ENCODE measurements at regions not wholly inside any gene's neighbourhood (a gene's known extent, or its start where the extent isn't known, plus 50 kb on each side); places are given as distances from the start of the nearest gene placed in this dataset.
"Not testable (repeated sequence)": the region's sequence is repeated elsewhere in the genome, so short reads cannot be mapped to it uniquely, and the experiment has no call there.

DNA sequence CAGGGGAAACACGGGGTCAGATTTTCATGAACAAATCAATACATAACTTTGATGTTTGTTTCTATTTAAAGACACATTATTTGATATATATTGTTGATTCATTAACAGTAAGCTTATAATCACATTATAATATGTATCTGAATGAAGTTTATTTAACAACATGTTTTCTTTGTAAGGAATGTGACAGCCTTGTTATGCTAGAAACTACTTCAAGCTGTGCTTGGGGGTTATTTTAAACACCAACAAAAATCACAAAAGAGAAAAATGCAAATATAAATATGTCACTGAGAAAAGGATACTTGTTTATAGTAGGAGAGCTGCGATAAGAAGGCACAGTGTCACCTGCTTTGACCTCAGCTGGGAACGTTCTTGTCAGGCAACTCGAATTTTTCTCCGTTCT lies 354.6 kb upstream of the AGA start:
- no peak for DNase-seq (ENCODE audit: low read depth in 1 of 2, low spot score in 1 of 2)

DNA sequence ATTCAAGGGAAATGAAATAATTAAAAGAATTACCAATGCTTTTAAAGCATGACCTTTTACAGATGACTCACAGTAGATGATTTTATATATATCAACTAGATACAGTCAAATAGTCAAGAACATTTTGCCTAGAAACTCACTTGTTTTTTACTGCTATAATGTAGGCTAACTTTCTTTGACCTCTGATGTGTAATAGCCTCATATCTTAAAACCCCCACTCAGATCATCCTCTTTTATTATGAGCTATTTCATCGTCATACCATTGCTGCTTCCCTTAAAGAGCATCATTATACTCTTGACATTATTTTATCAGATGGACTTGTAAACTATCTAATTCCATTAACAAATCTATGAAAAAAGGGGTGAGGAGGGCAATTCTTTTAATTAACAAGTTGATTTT lies 355.9 kb upstream of the AGA start:
- no peak for DNase-seq (ENCODE audit: low read depth in 1 of 2, low spot score in 1 of 2)

- no peak for DNase-seq (ENCODE audit: low read depth in 1 of 2, low spot score in 1 of 2)
Observed at GRCh38 chr4:177802162-177802561, 359.9 kb upstream of the AGA start.

GRCh38 chr4:177802661-177803060 lies 360.4 kb upstream of the AGA start:
- DNase-seq (ENCODE audit: low read depth in 1 of 2, low spot score in 1 of 2): no peak

DNA sequence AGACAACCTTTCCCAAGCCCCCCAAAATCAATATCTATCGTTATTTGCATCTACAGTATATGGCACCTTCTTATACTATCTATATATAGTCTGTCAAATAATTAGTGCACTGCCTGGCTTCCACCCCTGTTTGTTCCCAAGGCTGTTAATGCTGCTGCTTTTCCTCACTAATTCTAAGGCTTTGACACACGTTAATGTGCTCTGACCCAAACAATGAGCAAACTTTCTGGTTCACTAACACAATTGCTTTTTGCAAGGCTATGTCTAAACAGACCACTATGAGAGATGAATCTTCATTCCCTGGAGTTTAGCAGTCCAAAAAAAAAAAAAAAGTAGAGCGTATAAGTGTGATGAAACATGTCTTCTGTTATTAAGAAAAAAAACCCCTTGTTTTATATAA lies 360.9 kb upstream of the AGA start:
- DNase-seq (ENCODE audit: low read depth in 1 of 2, low spot score in 1 of 2): no peak

- DNase-seq (ENCODE audit: low read depth in 1 of 2, low spot score in 1 of 2): no peak
Observed at GRCh38 chr4:177809791-177810190, 367.6 kb upstream of the AGA start.

- no peak for DNase-seq (ENCODE audit: low read depth in 1 of 2, low spot score in 1 of 2)
Observed at GRCh38 chr4:177810220-177810619, 368.0 kb upstream of the AGA start.

DNA sequence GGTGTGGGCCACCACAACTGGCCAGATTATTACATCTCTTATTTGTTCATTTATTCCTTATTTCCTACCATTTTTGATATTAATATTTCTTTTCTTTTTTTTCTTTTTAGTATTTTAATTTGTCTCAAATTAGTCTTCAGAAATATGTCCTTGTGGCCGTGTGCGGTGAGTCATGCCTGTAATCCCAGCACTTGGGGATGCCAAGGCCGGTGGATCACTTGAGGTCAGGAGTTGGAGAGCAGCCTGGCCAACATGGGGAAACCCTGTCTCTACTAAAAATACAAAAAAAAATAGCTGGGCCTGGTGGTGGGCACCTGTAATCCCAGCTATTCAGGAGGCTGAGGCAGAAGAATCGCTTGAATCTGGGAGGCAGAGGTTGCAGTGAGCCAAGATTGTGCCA lies 376.2 kb upstream of the AGA start:
- DNase-seq (ENCODE audit: low read depth in 1 of 2, low spot score in 1 of 2): not testable (repeated sequence)

DNA sequence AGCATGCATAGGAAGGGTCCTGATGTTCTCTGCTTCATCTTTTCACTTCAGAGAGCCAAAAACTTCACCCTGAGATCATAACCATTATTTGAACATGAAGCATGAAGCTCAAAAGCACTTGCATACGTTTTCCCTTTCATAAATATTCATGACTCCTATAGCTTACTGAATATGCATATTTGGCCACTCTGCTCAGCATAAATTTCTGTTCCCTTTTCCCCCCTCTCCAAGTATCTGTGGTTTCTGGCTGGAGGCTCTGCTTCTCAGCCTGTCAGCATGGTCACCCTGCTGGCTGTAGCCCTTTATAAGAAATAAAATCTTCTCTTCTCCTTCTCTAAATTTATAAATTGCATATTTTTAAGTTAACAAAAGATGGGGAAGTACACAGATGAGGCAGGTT lies 384.7 kb upstream of the AGA start:
- DNase-seq (ENCODE audit: low read depth in 1 of 2, low spot score in 1 of 2): no peak

GRCh38 chr4:177841258-177841657 lies 399.0 kb upstream of the AGA start:
- DNase-seq (ENCODE audit: low read depth in 1 of 2, low spot score in 1 of 2): no peak

- no peak for DNase-seq (ENCODE audit: low read depth in 1 of 2, low spot score in 1 of 2)
Observed at GRCh38 chr4:177853229-177853628, 411.0 kb upstream of the AGA start.

DNA sequence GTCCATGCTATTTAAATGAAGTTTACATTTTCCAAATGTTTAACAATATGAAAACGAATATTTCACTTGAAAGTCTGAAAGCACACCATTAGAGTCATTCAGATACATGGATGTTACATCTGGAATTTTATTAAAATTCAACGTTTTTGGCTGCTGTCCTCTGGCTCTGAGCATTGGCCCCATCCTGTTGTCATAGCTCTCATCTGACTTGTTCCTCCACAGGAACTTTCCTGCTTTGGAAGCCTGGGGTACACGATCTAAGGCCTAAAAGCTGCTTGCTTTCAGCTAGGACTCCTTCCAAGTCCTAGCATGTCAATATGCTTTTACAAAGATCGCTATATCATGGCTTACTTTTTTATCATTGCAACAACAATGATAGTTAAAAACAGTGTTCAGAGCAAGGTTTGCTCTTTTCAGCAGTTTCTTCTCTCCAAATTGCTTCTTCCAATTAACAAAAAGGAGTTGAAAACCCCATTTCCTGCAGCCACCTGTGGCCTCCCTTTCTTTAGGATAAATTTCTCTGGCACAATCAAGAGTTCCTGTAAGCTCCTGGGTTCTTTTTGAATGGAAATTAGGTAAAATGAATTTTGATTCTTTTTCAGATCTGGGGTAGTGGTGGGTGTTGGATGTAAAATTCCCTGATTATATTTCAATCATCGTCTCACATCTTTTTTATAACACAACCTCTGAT lies 413.4 kb upstream of the AGA start:
- DNase-seq (ENCODE audit: low read depth in 1 of 2, low spot score in 1 of 2): no peak

- no peak for DNase-seq (ENCODE audit: low read depth in 1 of 2, low spot score in 1 of 2)
Observed at GRCh38 chr4:177860171-177860570, 417.9 kb upstream of the AGA start.

GRCh38 chr4:177861551-177862094 lies 419.4 kb upstream of the AGA start:
- no peak for DNase-seq (ENCODE audit: low read depth in 1 of 2, low spot score in 1 of 2)

DNA sequence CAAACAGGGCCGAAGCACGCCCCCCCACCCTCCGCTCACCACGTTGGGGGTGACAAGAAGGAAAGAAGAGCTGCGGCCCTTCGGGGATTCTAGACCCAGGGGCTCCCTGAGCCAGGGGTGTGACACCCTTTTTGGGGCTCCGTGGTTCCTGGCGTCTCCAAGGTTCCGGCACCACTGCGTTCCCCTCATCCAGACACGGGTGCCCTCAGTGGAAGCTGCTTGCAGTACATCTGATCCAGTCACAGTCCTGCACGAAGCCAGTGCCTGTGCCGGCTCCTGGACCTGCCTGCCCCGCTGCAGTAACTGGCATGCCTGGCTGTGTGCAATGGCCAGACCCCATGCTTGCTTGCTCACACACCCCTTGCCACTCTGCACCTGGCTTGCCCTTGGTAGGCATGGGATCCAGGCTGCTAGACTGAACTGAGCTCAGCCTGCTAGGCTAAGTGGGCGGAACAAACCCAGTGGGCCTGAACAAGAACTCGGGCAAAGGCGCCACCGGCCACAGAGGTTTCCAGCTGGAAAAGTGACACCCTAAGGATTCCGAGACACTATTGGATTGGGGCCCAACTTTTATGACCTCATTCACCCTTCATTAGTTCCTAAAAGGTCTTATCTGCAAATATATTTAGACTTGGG lies 420.4 kb upstream of the AGA start:
- no peak for DNase-seq (ENCODE audit: low read depth in 1 of 2, low spot score in 1 of 2)

DNA sequence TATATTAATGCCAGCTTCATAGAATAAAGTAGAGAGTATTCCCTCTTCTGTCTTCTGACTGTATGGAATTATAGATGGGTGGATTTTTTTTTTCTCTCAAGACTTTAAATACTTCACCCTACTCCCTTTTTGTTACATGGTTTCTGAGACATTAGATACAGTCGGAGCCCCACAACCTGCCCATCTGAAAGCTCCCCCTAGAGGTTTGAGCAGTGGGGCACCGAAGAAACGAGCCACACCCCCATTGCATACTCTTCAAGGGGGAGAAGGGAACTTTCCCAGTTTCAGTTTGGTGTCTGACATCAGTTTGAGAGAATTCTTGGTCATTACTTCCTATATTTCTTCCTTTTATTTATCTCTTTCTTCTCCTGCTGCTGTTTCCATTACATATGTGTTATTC lies 437.6 kb upstream of the AGA start:
- no peak for DNase-seq (ENCODE audit: low read depth in 1 of 2, low spot score in 1 of 2)

- DNase-seq (ENCODE audit: low read depth in 1 of 2, low spot score in 1 of 2): no peak
Observed at GRCh38 chr4:177895136-177895535, 452.9 kb upstream of the AGA start.

GRCh38 chr4:177901786-177902185 lies 459.5 kb upstream of the AGA start:
- no peak for DNase-seq (ENCODE audit: low read depth in 1 of 2, low spot score in 1 of 2)

DNA sequence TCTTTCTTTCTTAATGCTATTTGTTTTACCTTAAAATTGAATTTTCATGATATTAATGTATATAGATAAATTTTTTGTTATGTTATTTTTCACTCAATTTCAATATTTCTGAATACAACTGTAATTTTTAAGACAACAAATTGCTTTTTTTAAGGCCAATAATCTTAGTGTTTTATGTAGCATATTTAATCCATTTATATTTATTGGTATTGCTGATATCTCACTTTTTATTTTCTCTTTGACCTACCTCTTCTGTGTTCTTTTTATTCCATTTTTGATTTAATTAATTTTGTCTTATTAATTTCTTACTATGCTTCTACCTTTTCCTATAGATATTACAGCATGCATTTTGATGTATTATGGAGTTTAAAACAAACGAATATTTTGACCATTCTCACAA lies 460.1 kb upstream of the AGA start:
- DNase-seq (ENCODE audit: low read depth in 1 of 2, low spot score in 1 of 2): no peak

GRCh38 chr4:177907736-177908424 lies 465.6 kb upstream of the AGA start:
- DNase-seq (ENCODE audit: low read depth in 1 of 2, low spot score in 1 of 2): no peak

- no peak for DNase-seq (ENCODE audit: low read depth in 1 of 2, low spot score in 1 of 2)
Observed at GRCh38 chr4:177921715-177922114, 479.5 kb upstream of the AGA start.

DNA sequence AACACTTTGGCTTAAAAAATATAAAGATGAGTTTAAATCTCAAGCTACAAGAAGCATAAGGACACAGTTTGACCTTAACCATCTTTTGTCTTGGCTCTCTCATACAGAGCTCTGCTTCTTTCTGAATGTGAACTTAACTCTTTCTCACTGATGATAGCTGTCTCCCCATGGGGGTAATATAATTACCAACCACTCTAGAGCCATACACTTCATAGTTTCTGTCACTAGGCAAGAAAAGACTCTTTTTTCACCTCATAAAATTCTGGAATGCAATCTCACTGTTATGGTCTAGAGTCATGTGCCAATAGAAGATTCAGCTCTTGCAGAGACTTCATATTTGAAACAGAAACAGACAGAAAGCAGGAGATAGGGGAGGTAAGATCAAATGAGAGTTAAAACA lies 481.7 kb upstream of the AGA start:
- DNase-seq (ENCODE audit: low read depth in 1 of 2, low spot score in 1 of 2): no peak
